ENCODE measurements at regions not wholly inside any gene's neighbourhood (a gene's known extent, or its start where the extent isn't known, plus 50 kb on each side); places are given as distances from the start of the nearest gene placed in this dataset.
A peak's percentile ranks its signal among the peaks of the same experiment; 100 is the strongest.

DNA sequence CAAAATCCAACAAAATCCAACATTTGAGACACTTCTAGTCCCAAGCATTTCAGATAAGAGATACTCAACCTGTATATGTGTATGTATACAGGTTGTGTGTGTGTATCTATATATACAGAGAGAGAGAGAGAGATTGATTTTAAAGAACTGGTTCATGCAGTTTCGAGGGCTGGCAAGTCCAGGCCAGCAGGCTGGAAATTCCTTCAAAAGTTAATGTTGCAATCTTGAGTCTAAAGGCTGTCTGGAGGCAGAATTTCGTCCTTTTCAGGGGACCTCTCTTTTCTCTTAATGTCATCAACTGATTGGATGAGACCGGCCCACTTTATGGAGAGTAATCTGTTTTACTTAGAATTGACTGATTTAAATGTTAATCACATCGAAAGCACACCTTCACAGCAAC lies 199.6 kb upstream of the IL12A start:
- no peak for DNase-seq (ENCODE audit: low read depth)

DNA sequence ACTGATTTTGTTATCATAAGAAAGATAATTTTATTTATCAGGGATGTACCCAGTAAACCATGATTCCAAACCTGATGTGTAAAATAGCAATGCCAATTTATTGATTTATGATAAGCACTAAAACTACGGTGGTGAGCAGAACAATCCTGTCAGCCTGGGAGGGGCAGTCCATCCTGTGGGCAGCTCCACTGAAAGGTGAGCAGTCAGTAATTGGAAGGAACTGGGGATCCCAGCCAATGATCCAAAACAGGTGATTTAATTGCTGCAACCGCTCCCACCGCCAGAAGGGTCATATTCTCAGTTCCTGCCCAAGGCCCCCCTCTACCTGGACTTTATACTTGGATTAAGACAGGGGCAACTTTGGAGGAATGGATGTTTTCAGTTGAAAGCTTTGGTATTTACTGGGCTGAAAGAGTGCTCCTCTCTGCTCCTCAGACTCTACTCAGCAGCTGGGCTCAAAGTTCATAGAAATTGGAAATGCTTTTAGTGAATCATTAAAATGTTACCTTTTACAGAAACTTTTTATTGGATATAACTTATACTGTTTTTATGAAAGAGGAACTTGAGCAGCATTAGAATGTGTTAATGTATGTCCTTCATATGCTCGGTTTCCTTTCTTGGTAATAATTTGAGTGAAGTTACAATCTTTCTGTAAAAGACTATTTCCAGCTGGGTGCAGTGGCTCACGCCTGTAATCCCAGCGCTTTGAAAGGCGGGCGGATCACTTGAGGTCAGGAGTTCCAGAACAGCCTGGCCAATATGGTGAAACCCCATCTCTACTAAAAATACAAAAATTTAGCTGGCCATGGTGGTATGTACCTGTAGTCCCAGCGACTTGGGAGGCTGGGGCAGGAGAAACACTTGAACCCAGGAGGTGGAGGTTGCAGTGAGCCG lies 198.6 kb upstream of the IL12A start:
- DNase-seq (ENCODE audit: low read depth) = no peak

DNA sequence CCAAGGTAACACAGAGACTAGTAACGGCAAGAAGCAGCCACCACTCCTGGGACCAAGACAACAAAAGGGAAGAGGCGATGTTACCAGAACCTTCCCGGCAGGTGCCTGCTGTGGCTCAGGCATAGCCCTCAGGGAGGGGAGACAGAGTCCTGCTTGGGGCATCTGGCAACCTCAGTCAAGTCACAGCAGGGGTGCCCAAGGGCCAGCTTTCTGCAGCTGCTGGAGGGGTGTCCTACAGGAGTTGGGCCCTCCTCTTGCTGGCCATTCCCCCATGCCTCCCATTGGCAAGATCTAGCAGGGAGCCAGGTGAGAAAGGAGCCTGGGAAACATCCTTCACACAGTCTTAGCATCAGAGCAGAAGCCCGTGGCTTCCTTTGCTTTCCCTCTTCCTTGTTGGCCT lies 197.3 kb upstream of the IL12A start:
- DNase-seq (ENCODE audit: low read depth) = no peak

DNA sequence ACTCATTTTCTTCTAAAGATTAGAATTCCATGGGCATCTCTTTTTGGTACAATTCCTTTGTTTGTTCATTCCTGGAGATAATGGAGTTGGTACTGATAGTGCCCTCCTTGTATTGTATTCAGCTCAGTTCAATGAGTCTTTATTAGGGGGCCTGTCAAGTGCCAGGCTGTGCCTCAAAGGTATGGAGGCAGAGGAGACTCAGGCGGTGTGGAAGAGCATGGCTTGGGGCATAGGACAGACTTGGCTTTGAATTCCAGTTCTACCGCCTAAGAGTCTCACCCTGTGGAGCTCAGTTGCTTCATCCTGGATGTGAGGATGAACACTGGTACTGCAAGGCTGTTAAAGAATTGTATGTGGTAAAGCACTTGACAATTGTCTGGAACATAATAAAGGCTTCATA lies 196.6 kb upstream of the IL12A start:
- no peak for DNase-seq (ENCODE audit: low read depth)

DNA sequence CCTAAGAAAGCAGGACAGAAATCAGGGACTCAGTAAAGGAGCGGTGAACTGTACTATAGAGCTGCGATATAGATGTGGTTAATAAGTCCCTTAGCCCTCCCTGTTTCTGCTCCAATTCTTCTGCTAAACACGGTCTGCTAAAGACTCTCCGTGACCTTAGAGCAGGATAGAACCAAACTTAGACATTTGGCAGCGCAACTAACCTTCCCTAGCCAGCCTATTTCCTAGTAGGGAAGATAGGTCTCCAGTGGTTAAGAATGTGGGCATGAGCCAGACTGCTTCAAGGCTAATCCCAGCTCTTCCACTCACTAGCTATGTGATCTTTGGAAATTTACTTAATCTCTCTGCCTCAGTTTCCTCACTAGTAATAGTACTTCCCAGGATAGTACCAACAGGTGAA lies 193.6 kb upstream of the IL12A start:
- DNase-seq (ENCODE audit: low read depth) = no peak

DNA sequence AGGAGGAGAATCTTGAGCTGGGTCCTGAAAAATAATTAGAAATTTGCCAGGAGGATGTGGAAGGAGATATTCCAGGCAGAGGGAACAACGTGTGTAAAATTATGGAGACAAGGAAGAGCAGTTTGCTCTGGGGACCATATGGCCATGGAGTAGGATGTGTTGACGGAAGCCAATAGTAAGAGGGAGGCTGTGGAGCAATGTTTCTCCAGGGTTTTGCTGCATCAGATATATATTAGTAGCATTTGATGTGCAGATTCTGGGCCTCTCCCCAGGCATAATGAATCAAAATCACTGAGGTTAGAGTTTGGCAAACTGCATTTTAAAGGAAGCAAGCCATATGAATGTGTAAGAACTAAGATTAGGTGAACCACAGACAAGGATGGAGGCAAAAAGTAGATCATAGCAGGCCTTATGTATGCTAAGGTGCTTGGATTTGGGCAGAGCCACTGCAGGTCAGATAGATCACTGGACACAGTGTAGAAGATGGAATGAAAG lies 192.9 kb upstream of the IL12A start:
- no peak for DNase-seq (ENCODE audit: low read depth)

DNA sequence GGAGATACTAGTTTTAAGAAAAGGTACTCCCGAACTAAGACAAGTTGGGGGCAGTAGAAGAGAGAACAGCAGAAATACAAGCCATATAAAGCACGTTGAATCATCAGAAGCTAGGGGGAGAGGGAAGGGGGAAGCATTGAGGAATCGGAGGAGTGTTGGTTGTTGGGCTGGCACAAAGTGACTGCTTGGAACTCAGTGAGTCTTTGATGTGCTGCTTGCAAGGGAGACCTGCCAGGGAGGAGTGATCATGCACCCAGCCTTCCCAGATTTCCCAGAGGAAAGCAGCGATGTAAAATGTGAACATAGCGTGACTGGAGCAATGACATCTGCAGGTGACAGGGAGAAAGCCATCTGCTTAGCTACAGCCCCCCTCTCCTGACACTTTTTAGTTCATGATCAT lies 192.4 kb upstream of the IL12A start:
- no peak for DNase-seq (ENCODE audit: low read depth)

DNA sequence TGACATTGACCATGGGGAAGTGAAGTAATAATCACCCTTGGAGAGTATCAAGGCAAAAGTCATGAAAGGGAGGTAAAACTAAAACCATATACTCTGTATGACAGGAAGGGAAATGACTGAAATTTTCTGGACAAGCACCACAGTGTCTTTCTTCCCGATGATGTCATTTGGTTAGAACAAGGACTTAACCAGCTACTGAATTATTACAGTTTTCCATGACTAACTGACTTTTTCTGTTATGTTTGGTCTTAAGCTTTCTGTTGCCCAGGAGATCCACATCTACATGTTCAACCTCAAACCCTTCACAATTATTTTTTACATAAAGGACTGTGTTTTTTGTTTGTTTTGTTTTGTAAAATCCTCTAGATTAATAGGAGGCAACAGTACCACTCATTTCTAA lies 191.9 kb upstream of the IL12A start:
- DNase-seq (ENCODE audit: low read depth) = peak; percentile 58

DNA sequence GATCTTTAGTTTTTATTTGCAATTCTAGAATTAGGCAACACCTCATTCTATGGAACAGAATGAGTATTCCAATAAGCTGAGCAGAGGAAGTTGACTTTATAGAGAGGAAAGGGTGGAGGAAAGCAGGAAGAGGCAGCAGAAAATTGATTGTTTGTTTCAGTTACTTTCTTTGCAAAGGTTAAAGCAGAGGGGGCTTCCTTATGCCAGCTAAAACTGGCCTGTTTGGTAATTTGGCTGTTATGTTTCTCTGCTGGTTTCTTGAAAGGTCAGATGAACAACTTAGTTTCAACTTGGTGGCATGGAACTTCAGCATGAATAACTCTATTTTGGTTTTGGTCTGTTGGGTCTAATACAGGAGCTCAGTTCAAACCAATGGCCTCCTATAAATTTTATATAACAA lies 190.9 kb upstream of the IL12A start:
- DNase-seq (ENCODE audit: low read depth) = no peak

DNA sequence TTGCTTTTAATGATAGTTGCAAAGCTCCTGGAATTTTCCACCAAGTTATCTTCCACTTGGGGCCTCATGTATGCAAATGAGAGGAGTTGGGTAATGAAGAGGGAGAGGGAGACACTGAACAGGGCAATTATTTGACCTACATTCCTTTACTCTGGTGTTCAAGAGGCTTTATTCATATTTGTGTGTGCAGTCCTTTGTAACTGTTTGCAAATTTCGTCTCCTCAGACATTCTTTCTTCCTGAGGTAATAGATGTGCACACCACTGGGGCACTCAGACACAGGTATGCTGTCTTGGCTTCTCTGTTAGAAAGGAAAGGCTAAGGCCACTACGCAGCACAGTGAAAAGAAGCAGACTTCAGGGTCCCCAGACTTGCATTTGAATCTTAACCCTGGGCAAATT lies 189.7 kb upstream of the IL12A start:
- no peak for DNase-seq (ENCODE audit: low read depth)

DNA sequence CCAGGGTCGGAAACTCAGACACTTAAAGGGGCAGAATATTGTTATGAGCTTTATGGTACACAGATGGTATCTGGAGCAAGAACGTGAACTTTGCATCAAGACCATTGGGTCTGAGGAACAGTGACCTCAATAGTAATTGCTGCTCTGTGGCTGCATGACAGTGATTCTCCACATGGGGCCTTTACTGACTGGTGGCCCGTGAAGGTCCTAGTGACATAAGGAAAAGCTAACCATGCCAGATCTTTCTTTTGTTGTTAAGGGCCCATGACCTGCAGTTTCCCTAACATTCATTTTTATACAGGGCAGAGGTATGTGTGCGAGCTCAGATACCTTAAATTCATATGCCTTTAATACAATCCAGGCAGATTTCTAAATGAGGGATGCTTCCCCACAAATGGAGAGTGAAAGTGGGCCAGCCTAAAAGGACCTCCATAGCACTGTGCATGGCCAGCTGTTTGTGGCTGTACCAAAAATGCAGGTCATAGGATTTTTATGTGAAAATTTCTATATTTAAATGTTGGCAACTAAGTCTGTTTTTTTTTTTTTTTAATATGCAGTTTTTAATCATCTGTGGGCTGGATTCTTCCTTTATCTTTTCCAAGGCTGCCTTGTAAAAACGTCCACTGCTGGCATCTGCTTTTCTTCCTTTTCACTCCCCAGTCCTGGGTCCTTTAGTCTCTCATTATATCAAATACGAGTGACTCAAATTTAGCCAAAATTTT lies 188.0 kb upstream of the IL12A start:
- DNase-seq (ENCODE audit: low read depth) = no peak

DNA sequence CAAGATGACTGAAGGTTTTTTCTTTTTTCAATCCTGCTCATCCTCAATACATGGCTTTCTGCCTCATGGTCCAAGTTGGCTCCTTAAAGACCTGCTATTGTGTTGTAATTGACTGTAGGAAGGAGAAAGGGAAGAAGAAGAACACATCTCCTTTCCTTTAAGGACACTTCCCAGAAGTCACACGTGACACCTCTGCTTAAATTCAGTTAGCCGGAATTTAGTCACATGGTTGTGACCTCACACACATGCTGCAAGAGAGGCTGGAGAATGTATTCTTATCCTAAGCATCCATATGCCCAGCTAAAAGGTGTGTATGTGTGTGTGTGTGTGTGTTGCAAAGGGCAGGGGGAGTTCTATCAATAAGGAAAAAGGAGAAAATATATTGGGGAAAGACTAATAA lies 185.8 kb upstream of the IL12A start:
- DNase-seq (ENCODE audit: low read depth) = no peak

DNA sequence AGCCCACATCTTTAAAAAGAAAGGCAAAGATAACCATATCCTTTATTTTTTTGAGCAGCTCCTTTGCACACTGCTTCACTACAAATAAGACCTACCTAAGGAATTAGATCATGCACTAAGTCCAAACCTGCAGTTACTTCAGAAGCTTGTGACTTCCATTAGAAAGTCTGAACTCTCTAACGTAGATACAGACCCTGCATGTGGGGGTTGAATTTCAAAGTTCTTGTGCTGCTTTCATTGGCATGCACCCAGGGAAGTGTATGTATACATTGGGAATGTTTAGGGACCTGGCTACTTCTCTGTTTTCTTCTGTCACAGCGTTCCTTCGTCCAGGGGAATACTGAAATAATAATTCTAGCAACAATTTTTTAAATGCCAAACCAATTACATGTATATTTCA lies 185.2 kb upstream of the IL12A start:
- DNase-seq (ENCODE audit: low read depth) = no peak

DNA sequence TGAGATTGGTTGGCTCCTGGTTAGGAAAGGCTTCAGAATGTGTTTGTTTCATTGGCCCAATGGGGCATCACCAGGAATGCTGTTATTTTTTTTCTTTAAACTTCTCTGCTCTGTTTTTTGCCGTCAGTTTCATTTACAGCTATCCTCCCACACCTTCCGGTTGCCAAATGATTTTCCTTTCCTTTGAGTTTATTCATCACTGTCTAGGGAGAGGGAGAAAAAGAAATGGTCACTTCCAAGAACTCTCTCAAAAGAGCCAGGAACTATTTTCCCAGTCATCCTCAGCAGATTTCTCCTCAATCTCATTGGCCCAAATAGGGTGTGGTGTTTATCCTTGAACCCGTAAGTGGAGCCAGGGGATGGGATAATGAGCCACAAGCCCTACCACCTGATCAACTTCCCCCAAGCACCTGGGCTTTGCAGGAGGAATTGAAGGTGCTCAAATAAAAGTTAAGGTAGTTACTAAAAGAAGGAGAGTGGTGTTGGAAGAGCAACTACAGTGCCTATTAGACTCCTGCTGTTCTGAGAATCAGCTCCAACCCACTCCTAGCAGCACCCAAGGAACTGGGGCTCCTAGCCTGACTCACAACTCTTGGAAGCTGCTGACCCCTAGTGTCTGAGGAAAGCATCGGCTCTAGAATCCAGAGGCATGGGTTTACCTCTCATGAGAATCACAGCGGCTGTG lies 183.8 kb upstream of the IL12A start:
- DNase-seq (ENCODE audit: low read depth) = peak; percentile 73

DNA sequence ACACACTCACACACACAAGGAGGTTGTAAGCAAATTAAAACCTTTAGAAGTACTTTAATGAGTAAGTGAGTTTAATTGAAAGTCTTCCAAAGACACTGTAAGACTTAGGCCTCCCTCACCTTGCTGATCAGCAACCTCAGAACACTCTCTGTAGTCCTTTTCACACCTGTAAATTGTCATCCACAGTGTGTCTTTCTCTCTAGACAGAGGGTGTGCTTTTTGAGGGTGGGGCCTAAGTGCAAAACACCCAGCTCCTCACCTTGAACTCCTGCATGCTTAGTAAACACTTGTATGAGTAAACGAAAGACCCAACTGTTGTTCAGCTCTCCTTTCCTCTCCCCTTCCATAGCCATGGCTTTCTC lies 183.2 kb upstream of the IL12A start:
- DNase-seq (ENCODE audit: low read depth) = no peak

DNA sequence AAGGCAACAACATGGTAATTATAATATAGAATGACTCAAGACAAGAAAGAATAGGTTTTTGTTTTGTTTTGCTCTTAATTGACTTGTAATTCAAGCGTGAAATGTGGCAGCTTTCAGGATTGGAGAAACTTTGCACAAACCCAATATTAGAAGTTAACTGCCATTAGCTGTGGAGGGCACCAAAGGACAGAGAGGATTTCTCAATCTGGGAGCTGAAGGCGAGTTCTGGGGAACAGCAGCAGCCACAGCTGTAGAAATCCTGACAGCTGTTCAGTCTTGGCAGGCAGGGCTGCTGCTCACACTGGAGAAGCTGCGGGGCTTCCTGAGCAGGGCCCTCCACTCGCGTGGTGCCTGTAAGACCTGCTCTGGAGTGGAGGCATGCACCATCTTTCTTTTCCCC lies 182.2 kb upstream of the IL12A start:
- DNase-seq (ENCODE audit: low read depth) = no peak

DNA sequence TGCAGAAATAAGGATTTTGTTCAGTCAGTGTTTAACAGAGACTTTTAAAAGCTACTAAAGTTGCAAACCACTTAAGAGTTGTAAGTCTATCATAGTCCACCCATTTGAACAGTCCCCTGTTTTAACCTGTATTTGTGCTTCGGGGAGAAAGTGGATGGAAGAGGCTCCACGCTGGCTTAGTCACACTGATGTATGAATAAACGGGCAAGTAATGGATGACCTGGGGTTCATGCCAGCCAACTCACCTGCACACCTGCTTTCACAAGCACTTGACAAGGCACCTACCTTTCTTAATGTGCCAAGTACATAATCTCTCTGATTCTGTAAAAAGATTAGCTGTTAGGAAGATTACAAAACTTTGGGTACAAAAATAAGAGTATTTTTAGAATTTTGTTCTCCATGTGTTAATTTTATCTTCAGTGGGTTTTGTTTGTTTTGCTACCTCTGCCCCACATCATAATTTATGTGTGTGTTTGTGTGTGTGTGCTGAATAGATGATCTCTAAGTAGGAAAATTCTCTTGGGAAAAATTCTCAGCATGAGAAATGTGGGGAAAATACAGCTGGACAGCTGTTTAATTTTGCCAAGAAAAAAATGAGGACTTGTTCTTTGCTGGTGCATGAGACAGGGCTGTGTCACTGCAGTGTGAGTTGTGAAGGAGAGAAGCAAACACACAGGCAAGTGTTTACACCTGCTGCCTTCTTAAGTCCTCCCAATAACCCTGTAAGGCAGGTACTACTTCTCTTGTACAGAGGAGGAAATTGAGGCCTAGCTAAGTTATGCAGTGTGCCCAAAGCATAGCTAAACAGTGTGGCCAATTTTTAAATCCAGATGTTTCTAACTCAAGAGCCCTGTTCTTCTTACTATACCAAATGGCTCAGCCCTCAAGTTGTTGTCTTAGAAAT lies 181.2 kb upstream of the IL12A start:
- DNase-seq (ENCODE audit: low read depth) = no peak

DNA sequence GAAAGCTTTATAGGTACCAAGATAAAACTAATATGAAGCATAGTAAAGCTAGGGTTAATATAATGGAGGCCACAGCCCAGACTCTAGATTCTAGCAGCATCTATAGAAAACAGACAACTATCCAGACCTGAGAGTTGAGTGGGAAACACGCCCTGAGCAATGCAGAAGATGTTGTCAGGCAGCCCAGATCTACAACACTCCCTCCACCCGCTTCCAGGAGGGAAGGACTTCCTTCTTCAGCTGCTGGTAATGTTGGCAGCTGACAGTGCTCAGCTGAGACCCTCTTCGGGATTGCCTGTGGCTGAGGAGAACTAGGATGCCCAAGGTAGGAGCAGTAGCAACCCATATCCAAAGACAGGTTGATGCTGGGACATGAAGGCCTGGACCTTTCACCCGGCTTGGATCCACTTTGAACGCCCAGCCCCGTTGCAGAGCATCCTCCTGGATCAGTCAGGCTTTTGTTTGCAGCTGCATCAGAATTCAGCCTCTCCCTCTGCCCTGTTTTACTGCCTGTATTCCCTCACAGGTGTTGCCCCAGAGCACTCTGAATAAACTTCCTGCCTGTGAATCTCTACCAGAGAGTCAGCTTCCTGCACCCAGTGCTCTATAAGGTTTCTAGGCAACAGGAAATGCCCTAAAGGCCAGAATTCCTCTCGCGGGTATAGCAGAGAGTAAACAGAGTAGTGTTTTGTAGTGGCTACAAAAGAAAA lies 174.7 kb upstream of the IL12A start:
- DNase-seq (ENCODE audit: low read depth) = no peak

DNA sequence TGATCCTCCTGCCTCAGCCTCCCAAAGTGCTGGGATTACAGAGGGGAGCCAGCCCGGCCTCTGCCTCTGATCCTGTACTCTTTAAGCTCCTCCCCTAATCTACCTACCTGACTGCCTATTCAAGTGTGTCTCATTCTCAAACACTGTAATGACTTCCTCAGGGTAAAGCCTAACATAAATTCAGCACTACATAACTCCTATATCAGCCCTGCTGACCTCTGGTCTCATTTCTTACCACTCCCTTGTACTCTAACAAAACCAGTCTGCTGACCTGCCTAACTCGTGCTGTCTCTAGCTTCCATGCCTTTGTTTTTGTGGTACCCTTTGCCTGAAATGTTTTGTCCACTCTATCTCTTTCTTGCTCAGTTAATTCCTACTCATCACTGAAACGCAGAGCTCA lies 172.1 kb upstream of the IL12A start:
- no peak for DNase-seq (ENCODE audit: low read depth)

DNA sequence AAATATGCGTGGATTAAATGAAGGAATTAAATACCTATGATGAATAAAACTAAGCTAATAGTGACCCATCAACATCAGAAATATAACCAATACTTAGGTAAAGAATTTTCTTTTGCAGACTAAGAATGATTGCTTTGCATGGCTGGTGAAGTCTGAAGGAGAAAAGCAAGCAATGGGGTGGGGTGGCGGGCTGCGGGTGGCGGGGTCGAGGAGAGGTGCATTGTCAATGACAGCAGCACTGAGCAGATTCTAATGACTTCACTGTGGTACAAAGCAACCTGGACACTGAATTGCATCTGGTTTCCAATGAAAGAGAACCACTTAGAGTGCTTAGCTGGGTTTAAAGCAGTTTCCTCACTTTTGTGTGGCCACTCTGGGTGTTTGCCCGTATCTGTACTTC lies 171.5 kb upstream of the IL12A start:
- no peak for DNase-seq (ENCODE audit: low read depth)

DNA sequence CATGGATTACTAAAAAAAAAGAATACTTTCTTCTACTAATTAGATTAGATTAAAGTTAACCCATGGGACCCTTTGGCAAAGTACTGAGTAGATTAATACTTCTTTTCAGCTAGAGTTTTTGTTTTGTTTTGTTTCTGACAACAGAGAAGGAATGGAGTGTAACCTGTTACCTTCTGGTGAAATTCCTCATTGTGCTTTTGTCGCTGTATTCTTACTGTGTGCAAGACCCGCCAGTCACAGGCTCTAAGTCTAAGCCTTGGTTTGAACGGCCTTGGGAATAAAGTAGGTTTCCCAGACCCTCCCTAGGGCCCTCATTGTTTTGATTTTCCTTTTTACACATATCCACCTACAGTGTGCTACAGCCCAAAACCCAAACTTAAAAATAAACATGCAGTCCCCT lies 171.1 kb upstream of the IL12A start:
- no peak for DNase-seq (ENCODE audit: low read depth)

Data from GM04504 (cell line).